ENCODE measurements at regions not wholly inside any gene's neighbourhood (a gene's known extent, or its start where the extent isn't known, plus 50 kb on each side); places are given as distances from the start of the nearest gene placed in this dataset.

DNA sequence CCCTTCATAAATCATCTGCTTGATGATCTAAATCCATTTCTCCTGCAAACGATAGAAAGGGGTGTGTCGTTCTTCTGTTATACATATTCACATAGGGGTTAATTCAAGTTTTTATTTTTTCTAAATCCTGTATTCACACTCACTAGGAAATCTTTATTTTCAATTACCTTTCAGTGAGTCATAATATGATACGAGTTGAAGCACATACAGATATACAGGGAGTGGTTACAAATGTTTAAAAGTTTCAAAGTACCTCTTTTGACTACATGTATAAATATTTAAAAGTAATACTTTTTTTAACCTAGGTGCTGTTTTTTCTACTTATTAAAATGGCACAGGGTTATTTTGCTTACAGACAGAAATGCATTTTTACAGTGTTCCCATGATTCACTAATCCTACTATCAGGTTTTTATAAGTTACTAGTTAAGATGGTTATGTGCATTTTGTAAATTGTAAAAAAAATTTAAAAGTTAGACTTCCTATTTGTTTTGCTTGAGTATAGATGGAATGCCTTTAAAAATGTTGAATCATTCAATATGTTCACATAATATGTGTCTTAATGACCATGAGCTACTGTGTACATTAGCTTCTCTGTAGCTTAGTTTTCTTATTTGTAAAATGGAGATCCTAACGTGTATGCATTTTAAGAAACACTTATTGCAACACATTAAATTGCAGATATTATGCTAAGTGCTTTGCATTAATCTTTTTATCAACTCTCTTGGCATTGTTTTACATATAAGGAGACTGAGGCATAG, 1378.1 kb downstream of the DSC3 start:
- TF ChIP-seq ZNF837 (tag by site-specific recombination; IDR thresholded peaks at IDR 0.05): no peak
- TF ChIP-seq, protein P1, sequence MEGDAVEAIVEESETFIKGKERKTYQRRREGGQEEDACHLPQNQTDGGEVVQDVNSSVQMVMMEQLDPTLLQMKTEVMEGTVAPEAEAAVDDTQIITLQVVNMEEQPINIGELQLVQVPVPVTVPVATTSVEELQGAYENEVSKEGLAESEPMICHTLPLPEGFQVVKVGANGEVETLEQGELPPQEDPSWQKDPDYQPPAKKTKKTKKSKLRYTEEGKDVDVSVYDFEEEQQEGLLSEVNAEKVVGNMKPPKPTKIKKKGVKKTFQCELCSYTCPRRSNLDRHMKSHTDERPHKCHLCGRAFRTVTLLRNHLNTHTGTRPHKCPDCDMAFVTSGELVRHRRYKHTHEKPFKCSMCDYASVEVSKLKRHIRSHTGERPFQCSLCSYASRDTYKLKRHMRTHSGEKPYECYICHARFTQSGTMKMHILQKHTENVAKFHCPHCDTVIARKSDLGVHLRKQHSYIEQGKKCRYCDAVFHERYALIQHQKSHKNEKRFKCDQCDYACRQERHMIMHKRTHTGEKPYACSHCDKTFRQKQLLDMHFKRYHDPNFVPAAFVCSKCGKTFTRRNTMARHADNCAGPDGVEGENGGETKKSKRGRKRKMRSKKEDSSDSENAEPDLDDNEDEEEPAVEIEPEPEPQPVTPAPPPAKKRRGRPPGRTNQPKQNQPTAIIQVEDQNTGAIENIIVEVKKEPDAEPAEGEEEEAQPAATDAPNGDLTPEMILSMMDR (tag by site-specific recombination; IDR thresholded peaks at IDR 0.05): no peak
- TF ChIP-seq, protein P2, sequence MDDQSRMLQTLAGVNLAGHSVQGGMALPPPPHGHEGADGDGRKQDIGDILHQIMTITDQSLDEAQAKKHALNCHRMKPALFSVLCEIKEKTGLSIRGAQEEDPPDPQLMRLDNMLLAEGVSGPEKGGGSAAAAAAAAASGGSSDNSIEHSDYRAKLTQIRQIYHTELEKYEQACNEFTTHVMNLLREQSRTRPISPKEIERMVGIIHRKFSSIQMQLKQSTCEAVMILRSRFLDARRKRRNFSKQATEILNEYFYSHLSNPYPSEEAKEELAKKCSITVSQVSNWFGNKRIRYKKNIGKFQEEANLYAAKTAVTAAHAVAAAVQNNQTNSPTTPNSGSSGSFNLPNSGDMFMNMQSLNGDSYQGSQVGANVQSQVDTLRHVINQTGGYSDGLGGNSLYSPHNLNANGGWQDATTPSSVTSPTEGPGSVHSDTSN (CRISPR knock-in tag; IDR thresholded peaks at IDR 0.05): no peak
- no peak for TF ChIP-seq IKZF3 (tag by site-specific recombination; IDR thresholded peaks at IDR 0.05)
- no peak for TF ChIP-seq ZNF146 (tag by site-specific recombination; IDR thresholded peaks at IDR 0.05)
- TF ChIP-seq ZNF174 (tag by site-specific recombination; IDR thresholded peaks at IDR 0.05): no peak
- no peak for TF ChIP-seq HOXC10 (CRISPR knock-in tag; IDR thresholded peaks at IDR 0.05)
